WTC11 (cell line): ENCODE measurements at regions not wholly inside any gene's neighbourhood (a gene's known extent, or its start where the extent isn't known, plus 50 kb on each side); places are given as distances from the start of the nearest gene placed in this dataset.

Experiments
- ATAC-seq: fragments of 200-7000 bp; cut with Tn5 transposase; 2 replicates; pipeline ENCODE4 v1.10.0; 2021; ENCODE audit warnings: mild to moderate bottlenecking, moderate library complexity
- CTCF ChIA-PET: fragments of 300-600 bp; sonication (Branson Sonifier 250); formaldehyde crosslinking; loops from one replicate; lab custom pipeline; 2021; ENCODE audit warnings: antibody characterized with exemption; lab: Charles Lee
- POLR2A ChIA-PET: fragments of 350-600 bp; sonication (Branson Sonifier 250); formaldehyde crosslinking; loops from one replicate; lab custom pipeline; 2021; ENCODE audit warnings: antibody characterized with exemption; lab: Charles Lee
- DNase-seq: peaks from one replicate; pipeline ENCODE4 v3.0.0; 2021; ENCODE audit warnings: low spot score
- H3K27ac Mint-ChIP-seq: 2 replicates; pipeline ENCODE4 v1.8.0; 2021; ENCODE audit warnings: mixed read lengths
- H3K27me3 Mint-ChIP-seq: 2 replicates; pipeline ENCODE4 v1.8.0; 2021; ENCODE audit warnings: low read depth, mild to moderate bottlenecking, moderate library complexity, mixed read lengths
- H3K36me3 Mint-ChIP-seq: 2 replicates; pipeline ENCODE4 v1.8.0; 2021; ENCODE audit warnings: mixed read lengths
- H3K4me1 Mint-ChIP-seq: 2 replicates; pipeline ENCODE4 v1.8.0; 2022; ENCODE audit warnings: mixed read lengths
- H3K4me3 Mint-ChIP-seq: 2 replicates; pipeline ENCODE4 v1.8.0; 2021; ENCODE audit warnings: mild to moderate bottlenecking, moderate library complexity, mixed read lengths
- H3K9me3 Mint-ChIP-seq: 2 replicates; pipeline ENCODE4 v1.8.0; 2021; ENCODE audit warnings: mixed read lengths
- CREM ChIP-seq: sonication (generic); formaldehyde crosslinking; IDR thresholded peaks from 2 replicates; pipeline ENCODE4 v1.8.1; 2022; ENCODE audit warnings: mild to moderate bottlenecking, missing genetic modification reagents, moderate library complexity
- EMX1 ChIP-seq: fragments of 250-450 bp; sonication (Bioruptor Pico); IDR thresholded peaks from 2 replicates; pipeline ENCODE4 v1.8.0; 2021; ENCODE audit warnings: mild to moderate bottlenecking
- ESRRA ChIP-seq: sonication (generic); formaldehyde crosslinking; IDR thresholded peaks from 2 replicates; pipeline ENCODE4 v1.8.1; 2022; ENCODE audit warnings: mild to moderate bottlenecking, missing genetic modification reagents, borderline replicate concordance
- NFATC4 ChIP-seq: fragments of 250-450 bp; sonication (Bioruptor Pico); IDR thresholded peaks from 2 replicates; pipeline ENCODE4 v1.9.0; 2021; ENCODE audit warnings: mild to moderate bottlenecking
- NFYB ChIP-seq: sonication (generic); formaldehyde crosslinking; conservative IDR thresholded peaks from 2 replicates; pipeline ENCODE4 v1.8.0; 2022; ENCODE audit warnings: low read depth, missing genetic modification reagents
- NR3C1 ChIP-seq: sonication (generic); formaldehyde crosslinking; conservative IDR thresholded peaks from 2 replicates; pipeline ENCODE4 v1.8.1; 2023; ENCODE audit warnings: low read depth, mild to moderate bottlenecking, missing genetic modification reagents
- PRRX2 ChIP-seq: fragments of 250-450 bp; sonication (Bioruptor Pico); IDR thresholded peaks from 2 replicates; pipeline ENCODE4 v1.8.0; 2021; ENCODE audit warnings: mild to moderate bottlenecking
- SMAD4 ChIP-seq: sonication (generic); formaldehyde crosslinking; IDR thresholded peaks from 2 replicates; pipeline ENCODE4 v1.8.0; 2022; ENCODE audit warnings: mild to moderate bottlenecking, missing genetic modification reagents
- TP53 ChIP-seq: sonication (generic); formaldehyde crosslinking; IDR thresholded peaks from 2 replicates; pipeline ENCODE4 v1.8.1; 2023; ENCODE audit warnings: mild to moderate bottlenecking, missing genetic modification reagents
- ZNF317 ChIP-seq: sonication (generic); formaldehyde crosslinking; IDR thresholded peaks from 2 replicates; pipeline ENCODE4 v1.8.1; 2023; ENCODE audit warnings: low read depth, mild to moderate bottlenecking, moderate library complexity, missing genetic modification reagents, borderline replicate concordance
- TF ChIP-seq, protein P1 (sequence below): sonication (generic); formaldehyde crosslinking; IDR thresholded peaks from 2 replicates; pipeline ENCODE4 v1.8.1; 2023; ENCODE audit warnings: mild to moderate bottlenecking, missing genetic modification reagents, moderate library complexity
- TF ChIP-seq, protein P2 (sequence below): sonication (generic); formaldehyde crosslinking; IDR thresholded peaks from 2 replicates; pipeline ENCODE4 v1.8.1; 2022; ENCODE audit warnings: mild to moderate bottlenecking, missing genetic modification reagents, moderate library complexity, borderline replicate concordance
- TF ChIP-seq, protein P3 (sequence below): sonication (generic); formaldehyde crosslinking; IDR thresholded peaks from 2 replicates; pipeline ENCODE4 v1.8.1; 2022; ENCODE audit warnings: low read depth, missing genetic modification reagents, borderline replicate concordance
- TF ChIP-seq, protein P4 (sequence below): fragments of 250-450 bp; sonication (Bioruptor Pico); IDR thresholded peaks from 2 replicates; pipeline ENCODE4 v1.9.0; 2021; ENCODE audit warnings: mild to moderate bottlenecking
- TF ChIP-seq, protein P5 (sequence below): sonication (generic); formaldehyde crosslinking; IDR thresholded peaks from 2 replicates; pipeline ENCODE4 v1.8.0; 2023; ENCODE audit warnings: missing genetic modification reagents
- TF ChIP-seq, protein P6 (sequence below): sonication (generic); formaldehyde crosslinking; IDR thresholded peaks from 2 replicates; pipeline ENCODE4 v1.8.1; 2023; ENCODE audit warnings: mild to moderate bottlenecking, moderate library complexity, missing genetic modification reagents
- TF ChIP-seq, protein P7 (sequence below): sonication (generic); formaldehyde crosslinking; IDR thresholded peaks from 2 replicates; pipeline ENCODE4 v1.8.1; 2022; ENCODE audit warnings: mild to moderate bottlenecking, moderate library complexity, missing genetic modification reagents

DNA sequence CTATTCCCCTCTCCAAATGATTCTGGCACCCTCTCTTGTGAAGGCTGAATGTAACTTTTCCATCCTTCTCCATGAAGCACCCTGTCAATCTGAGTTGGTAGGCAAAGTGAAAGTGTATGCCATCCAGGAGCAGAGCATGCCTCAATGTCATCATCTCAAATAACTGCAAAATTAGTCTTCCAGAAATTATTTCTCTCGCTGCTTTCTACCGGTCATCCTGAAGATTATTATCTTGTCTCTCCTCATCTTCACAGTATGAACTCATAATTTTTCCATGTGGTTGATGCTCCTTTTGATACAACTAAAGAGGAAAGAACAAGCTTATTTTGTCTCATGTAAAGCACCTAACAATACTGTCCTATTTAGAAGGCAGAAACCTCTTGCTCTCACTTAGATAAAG is 285.5 kb upstream of the PCDH7 start (continued):
- no peak for TF ChIP-seq NR3C1
- TF ChIP-seq, protein P1, sequence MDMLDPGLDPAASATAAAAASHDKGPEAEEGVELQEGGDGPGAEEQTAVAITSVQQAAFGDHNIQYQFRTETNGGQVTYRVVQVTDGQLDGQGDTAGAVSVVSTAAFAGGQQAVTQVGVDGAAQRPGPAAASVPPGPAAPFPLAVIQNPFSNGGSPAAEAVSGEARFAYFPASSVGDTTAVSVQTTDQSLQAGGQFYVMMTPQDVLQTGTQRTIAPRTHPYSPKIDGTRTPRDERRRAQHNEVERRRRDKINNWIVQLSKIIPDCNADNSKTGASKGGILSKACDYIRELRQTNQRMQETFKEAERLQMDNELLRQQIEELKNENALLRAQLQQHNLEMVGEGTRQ = no peak
- TF ChIP-seq, protein P2, sequence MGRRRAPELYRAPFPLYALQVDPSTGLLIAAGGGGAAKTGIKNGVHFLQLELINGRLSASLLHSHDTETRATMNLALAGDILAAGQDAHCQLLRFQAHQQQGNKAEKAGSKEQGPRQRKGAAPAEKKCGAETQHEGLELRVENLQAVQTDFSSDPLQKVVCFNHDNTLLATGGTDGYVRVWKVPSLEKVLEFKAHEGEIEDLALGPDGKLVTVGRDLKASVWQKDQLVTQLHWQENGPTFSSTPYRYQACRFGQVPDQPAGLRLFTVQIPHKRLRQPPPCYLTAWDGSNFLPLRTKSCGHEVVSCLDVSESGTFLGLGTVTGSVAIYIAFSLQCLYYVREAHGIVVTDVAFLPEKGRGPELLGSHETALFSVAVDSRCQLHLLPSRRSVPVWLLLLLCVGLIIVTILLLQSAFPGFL (CRISPR knock-in tag) = no peak
- no peak for TF ChIP-seq ZNF317 (CRISPR knock-in tag)

DNA sequence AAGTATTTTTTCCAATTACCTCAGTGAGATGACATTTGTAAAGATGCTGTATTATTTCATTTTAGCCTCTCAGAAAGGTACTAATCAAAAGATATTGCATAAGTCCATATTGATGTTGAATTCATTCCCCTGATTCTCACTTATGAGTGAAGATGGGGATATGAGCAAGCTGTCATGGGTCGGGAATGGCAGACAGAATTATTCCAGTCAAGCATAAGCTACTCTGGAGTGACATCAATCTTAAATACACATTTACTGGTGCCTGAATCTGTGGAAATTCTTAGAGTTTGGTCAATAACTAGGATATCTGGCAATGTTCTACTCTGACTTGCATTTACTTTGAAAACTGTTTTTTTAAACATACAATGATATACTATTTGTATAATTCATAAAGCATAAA is 283.8 kb upstream of the PCDH7 start:
- no peak for DNase-seq
- Mint-ChIP-seq H3K27me3 (no peaks in the 10 kb centered on the region), H3K36me3 (no peaks in the 10 kb centered on the region)
- POLR2A ChIA-PET = no interaction called here
- TF ChIP-seq TP53 (CRISPR knock-in tag) (no peak), NFATC4 (CRISPR knock-in tag) (no peak), ESRRA (CRISPR knock-in tag) (no peak), SMAD4 (CRISPR knock-in tag) (no peak), PRRX2 (CRISPR knock-in tag) (no peak), NFYB (CRISPR knock-in tag) (no peak)
- TF ChIP-seq, protein P3, sequence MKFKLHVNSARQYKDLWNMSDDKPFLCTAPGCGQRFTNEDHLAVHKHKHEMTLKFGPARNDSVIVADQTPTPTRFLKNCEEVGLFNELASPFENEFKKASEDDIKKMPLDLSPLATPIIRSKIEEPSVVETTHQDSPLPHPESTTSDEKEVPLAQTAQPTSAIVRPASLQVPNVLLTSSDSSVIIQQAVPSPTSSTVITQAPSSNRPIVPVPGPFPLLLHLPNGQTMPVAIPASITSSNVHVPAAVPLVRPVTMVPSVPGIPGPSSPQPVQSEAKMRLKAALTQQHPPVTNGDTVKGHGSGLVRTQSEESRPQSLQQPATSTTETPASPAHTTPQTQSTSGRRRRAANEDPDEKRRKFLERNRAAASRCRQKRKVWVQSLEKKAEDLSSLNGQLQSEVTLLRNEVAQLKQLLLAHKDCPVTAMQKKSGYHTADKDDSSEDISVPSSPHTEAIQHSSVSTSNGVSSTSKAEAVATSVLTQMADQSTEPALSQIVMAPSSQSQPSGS (CRISPR knock-in tag) = no peak
- TF ChIP-seq, protein P4, sequence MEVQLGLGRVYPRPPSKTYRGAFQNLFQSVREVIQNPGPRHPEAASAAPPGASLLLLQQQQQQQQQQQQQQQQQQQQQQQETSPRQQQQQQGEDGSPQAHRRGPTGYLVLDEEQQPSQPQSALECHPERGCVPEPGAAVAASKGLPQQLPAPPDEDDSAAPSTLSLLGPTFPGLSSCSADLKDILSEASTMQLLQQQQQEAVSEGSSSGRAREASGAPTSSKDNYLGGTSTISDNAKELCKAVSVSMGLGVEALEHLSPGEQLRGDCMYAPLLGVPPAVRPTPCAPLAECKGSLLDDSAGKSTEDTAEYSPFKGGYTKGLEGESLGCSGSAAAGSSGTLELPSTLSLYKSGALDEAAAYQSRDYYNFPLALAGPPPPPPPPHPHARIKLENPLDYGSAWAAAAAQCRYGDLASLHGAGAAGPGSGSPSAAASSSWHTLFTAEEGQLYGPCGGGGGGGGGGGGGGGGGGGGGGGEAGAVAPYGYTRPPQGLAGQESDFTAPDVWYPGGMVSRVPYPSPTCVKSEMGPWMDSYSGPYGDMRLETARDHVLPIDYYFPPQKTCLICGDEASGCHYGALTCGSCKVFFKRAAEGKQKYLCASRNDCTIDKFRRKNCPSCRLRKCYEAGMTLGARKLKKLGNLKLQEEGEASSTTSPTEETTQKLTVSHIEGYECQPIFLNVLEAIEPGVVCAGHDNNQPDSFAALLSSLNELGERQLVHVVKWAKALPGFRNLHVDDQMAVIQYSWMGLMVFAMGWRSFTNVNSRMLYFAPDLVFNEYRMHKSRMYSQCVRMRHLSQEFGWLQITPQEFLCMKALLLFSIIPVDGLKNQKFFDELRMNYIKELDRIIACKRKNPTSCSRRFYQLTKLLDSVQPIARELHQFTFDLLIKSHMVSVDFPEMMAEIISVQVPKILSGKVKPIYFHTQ = no peak
- TF ChIP-seq, protein P5, sequence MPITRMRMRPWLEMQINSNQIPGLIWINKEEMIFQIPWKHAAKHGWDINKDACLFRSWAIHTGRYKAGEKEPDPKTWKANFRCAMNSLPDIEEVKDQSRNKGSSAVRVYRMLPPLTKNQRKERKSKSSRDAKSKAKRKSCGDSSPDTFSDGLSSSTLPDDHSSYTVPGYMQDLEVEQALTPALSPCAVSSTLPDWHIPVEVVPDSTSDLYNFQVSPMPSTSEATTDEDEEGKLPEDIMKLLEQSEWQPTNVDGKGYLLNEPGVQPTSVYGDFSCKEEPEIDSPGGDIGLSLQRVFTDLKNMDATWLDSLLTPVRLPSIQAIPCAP (CRISPR knock-in tag) = no peak
- TF ChIP-seq, protein P6, sequence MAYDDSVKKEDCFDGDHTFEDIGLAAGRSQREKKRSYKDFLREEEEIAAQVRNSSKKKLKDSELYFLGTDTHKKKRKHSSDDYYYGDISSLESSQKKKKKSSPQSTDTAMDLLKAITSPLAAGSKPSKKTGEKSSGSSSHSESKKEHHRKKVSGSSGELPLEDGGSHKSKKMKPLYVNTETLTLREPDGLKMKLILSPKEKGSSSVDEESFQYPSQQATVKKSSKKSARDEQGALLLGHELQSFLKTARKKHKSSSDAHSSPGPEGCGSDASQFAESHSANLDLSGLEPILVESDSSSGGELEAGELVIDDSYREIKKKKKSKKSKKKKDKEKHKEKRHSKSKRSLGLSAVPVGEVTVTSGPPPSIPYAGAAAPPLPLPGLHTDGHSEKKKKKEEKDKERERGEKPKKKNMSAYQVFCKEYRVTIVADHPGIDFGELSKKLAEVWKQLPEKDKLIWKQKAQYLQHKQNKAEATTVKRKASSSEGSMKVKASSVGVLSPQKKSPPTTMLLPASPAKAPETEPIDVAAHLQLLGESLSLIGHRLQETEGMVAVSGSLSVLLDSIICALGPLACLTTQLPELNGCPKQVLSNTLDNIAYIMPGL (CRISPR knock-in tag) = no peak
- TF ChIP-seq, all 79 proteins: peak for 0
- Mint-ChIP-seq H3K9me3 (no peaks in the 10 kb centered on the region), H3K27ac (no peak overlapping the region), H3K4me1 (peaks cover 3% of the 10 kb centered on the region), H3K4me3 (no peak overlapping the region)
- no peak for ATAC-seq
- CTCF ChIA-PET = no interaction called here

DNA sequence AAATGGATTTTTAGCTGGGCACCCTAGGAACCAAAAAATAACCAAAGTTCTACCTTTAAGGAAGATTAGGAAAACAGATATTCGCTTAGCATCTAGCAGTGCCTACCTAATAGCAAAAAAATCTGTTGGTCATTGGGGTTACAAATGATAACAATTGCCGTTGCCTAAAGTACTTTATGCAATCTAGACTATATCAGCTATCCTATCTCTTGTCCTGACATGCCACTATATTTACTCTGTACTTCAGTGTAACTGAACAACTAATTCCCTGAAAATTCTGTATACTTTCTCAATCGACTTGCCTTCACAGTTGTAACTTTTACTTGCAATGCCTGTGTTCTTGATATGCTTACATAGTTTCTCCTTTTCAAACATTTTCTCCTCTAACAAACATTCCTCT is 282.9 kb upstream of the PCDH7 start:
- DNase-seq = no peak

More for the DNA sequence above, 282.9 kb upstream of the PCDH7 start:
- no peak for TF ChIP-seq CREM (CRISPR knock-in tag)
- TF ChIP-seq, protein P7, sequence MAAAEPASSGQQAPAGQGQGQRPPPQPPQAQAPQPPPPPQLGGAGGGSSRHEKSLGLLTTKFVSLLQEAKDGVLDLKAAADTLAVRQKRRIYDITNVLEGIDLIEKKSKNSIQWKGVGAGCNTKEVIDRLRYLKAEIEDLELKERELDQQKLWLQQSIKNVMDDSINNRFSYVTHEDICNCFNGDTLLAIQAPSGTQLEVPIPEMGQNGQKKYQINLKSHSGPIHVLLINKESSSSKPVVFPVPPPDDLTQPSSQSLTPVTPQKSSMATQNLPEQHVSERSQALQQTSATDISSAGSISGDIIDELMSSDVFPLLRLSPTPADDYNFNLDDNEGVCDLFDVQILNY (CRISPR knock-in tag) = no peak
- no peak for TF ChIP-seq EMX1 (CRISPR knock-in tag)
- no peaks in the 10 kb centered on the region for H3K36me3 Mint-ChIP-seq
- no peaks in the 10 kb centered on the region for H3K9me3 Mint-ChIP-seq
- CTCF ChIA-PET = no interaction called here
- H3K27ac Mint-ChIP-seq = no peak overlapping the region
- H3K27me3 Mint-ChIP-seq = no peaks in the 10 kb centered on the region
- peaks cover 3% of the 10 kb centered on the region for H3K4me1 Mint-ChIP-seq
- POLR2A ChIA-PET = no interaction called here
- ATAC-seq = no peak
- H3K4me3 Mint-ChIP-seq = no peak overlapping the region
